SK-N-SH treated with all-trans-retinoic acid at 6 μM for 48 hours (cell line): ENCODE measurements at regions not wholly inside any gene's neighbourhood (a gene's known extent, or its start where the extent isn't known, plus 50 kb on each side); places are given as distances from the start of the nearest gene placed in this dataset.

Experiments
- CSDC2 ChIP-seq: fragments of 250-450 bp; sonication (Bioruptor Pico); IDR thresholded peaks from 2 replicates; pipeline ENCODE4 v1.5.0; 2020; ENCODE audit warnings: mild to moderate bottlenecking, moderate library complexity
- TOX ChIP-seq: fragments of 250-450 bp; sonication (Bioruptor Pico); IDR thresholded peaks from 2 replicates; pipeline ENCODE4 v1.8.0; 2021; ENCODE audit warnings: mild to moderate bottlenecking, moderate library complexity, borderline replicate concordance
- ZFP30 ChIP-seq: fragments of 450-650 bp; formaldehyde crosslinking; IDR thresholded peaks from 2 replicates; pipeline ENCODE4 v1.5.0; 2022; ENCODE audit warnings: mild to moderate bottlenecking, moderate library complexity
- ZNF70 ChIP-seq: fragments of 450-650 bp; formaldehyde crosslinking; IDR thresholded peaks from 2 replicates; pipeline ENCODE4 v1.5.0; 2020; ENCODE audit warnings: mild to moderate bottlenecking, moderate library complexity

GRCh38 chr14:98114122-98114895, 1157.7 kb downstream of the BCL11B start:
- no peak for TF ChIP-seq CSDC2
- no peak for TF ChIP-seq ZFP30 (CRISPR knock-in tag)
- no peak for TF ChIP-seq ZNF70 (CRISPR knock-in tag)
- TF ChIP-seq TOX (CRISPR knock-in tag): no peak
